ENCODE measurements at regions not wholly inside any gene's neighbourhood (a gene's known extent, or its start where the extent isn't known, plus 50 kb on each side); places are given as distances from the start of the nearest gene placed in this dataset.

GRCh38 chr5:175159956-175160355 lies 284.0 kb downstream of the DRD1 start:
- FAIRE-seq: no peak
- no peak overlapping the region for H3K4me3 ChIP-seq (ENCODE audit: low read depth, low read length)
- H3K27me3 ChIP-seq (ENCODE audit: control insufficient read depth, insufficient read depth, low read length): no peaks in the 10 kb centered on the region
- H3K36me3 ChIP-seq (ENCODE audit: control insufficient read depth, insufficient read depth, low read length): no peaks in the 10 kb centered on the region
- no peak for DNase-seq (ENCODE audit: low read depth)
- TF ChIP-seq, protein P1, sequence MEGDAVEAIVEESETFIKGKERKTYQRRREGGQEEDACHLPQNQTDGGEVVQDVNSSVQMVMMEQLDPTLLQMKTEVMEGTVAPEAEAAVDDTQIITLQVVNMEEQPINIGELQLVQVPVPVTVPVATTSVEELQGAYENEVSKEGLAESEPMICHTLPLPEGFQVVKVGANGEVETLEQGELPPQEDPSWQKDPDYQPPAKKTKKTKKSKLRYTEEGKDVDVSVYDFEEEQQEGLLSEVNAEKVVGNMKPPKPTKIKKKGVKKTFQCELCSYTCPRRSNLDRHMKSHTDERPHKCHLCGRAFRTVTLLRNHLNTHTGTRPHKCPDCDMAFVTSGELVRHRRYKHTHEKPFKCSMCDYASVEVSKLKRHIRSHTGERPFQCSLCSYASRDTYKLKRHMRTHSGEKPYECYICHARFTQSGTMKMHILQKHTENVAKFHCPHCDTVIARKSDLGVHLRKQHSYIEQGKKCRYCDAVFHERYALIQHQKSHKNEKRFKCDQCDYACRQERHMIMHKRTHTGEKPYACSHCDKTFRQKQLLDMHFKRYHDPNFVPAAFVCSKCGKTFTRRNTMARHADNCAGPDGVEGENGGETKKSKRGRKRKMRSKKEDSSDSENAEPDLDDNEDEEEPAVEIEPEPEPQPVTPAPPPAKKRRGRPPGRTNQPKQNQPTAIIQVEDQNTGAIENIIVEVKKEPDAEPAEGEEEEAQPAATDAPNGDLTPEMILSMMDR (IDR thresholded peaks at IDR 0.05; ENCODE audit: insufficient read depth, low read length, severe bottlenecking): no peak

GRCh38 chr5:175148636-175149172 lies 295.3 kb downstream of the DRD1 start:
- no peaks in the 10 kb centered on the region for H3K36me3 ChIP-seq (ENCODE audit: control insufficient read depth, insufficient read depth, low read length)
- FAIRE-seq (no peak), DNase-seq (ENCODE audit: low read depth) (no peak)
- H3K27me3 ChIP-seq (ENCODE audit: control insufficient read depth, insufficient read depth, low read length): no peaks in the 10 kb centered on the region
- TF ChIP-seq, protein P1 (IDR thresholded peaks at IDR 0.05; ENCODE audit: insufficient read depth, low read length, severe bottlenecking): no peak
- no peak overlapping the region for H3K4me3 ChIP-seq (ENCODE audit: low read depth, low read length)

DNA sequence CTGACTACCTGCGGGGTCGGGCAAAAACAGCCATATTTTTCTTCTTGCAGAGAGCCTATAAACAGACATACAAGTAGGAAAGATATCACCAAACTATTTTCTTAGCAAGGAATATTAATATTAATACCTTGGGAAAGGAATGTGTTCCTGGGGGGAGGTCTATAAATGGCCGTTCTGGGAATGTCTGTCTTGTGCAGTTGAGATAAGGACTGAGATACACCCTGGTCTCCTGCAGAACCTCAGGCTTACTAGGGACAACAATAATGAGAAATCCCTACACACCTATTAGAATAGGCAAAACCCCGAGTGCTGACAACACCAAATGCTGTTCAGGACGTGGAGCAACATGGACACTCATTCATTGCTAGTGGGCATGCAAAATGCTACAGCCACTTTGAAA lies 297.2 kb downstream of the DRD1 start:
- TF ChIP-seq, protein P1 (IDR thresholded peaks at IDR 0.05; ENCODE audit: insufficient read depth, low read length, severe bottlenecking): no peak
- no peak for FAIRE-seq

GRCh38 chr5:175141421-175141820 lies 302.6 kb downstream of the DRD1 start:
- TF ChIP-seq, protein P1 (IDR thresholded peaks at IDR 0.05; ENCODE audit: insufficient read depth, low read length, severe bottlenecking): no peak
- DNase-seq (ENCODE audit: low read depth) (no peak), FAIRE-seq (no peak)
- H3K4me3 ChIP-seq (ENCODE audit: low read depth, low read length): no peak overlapping the region
- no peaks in the 10 kb centered on the region for H3K27me3 ChIP-seq (ENCODE audit: control insufficient read depth, insufficient read depth, low read length)
- H3K36me3 ChIP-seq (ENCODE audit: control insufficient read depth, insufficient read depth, low read length): no peaks in the 10 kb centered on the region

More for the DNA sequence above, 297.2 kb downstream of the DRD1 start:
- Histone ChIP-seq H3K36me3 (ENCODE audit: control insufficient read depth, insufficient read depth, low read length) (no peaks in the 10 kb centered on the region), H3K4me3 (ENCODE audit: low read depth, low read length) (no peak overlapping the region), H3K27me3 (ENCODE audit: control insufficient read depth, insufficient read depth, low read length) (no peaks in the 10 kb centered on the region)
- DNase-seq (ENCODE audit: low read depth): no peak

GRCh38 chr5:175133185-175133584 lies 310.8 kb downstream of the DRD1 start:
- no peak for FAIRE-seq
- Histone ChIP-seq H3K4me3 (ENCODE audit: low read depth, low read length) (no peak overlapping the region), H3K27me3 (ENCODE audit: control insufficient read depth, insufficient read depth, low read length) (no peaks in the 10 kb centered on the region), H3K36me3 (ENCODE audit: control insufficient read depth, insufficient read depth, low read length) (no peaks in the 10 kb centered on the region)
- TF ChIP-seq, protein P1 (IDR thresholded peaks at IDR 0.05; ENCODE audit: insufficient read depth, low read length, severe bottlenecking): no peak
- no peak for DNase-seq (ENCODE audit: low read depth)

DNA sequence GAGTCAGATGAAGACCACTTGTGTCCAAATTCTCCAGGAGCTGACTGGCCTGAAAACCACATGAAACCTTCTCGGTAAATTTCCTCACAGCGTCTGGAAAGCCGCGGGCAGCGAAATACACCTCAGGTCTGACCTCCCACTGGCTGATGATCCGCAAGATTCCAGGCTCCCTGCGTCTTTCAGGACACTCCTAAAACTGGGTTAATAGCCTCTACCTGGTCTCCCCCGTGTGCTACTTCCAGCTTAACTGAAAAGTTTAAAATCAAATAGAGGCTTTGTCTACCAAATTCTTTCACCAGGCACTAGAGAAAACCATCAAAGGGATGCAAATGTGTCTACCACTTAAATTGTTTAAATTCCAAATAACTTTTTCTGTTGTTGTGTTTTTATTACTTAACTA lies 312.6 kb downstream of the DRD1 start:
- FAIRE-seq (no peak), DNase-seq (ENCODE audit: low read depth) (no peak)
- TF ChIP-seq, protein P1 (IDR thresholded peaks at IDR 0.05; ENCODE audit: insufficient read depth, low read length, severe bottlenecking): no peak

More for the DNA sequence above, 312.6 kb downstream of the DRD1 start:
- H3K4me3 ChIP-seq (ENCODE audit: low read depth, low read length): no peak overlapping the region
- no peaks in the 10 kb centered on the region for H3K36me3 ChIP-seq (ENCODE audit: control insufficient read depth, insufficient read depth, low read length)
- H3K27me3 ChIP-seq (ENCODE audit: control insufficient read depth, insufficient read depth, low read length): no peaks in the 10 kb centered on the region
